ENCODE measurements at regions not wholly inside any gene's neighbourhood (a gene's known extent, or its start where the extent isn't known, plus 50 kb on each side); places are given as distances from the start of the nearest gene placed in this dataset.
"Not testable (repeated sequence)": the region's sequence is repeated elsewhere in the genome, so short reads cannot be mapped to it uniquely, and the experiment has no call there.

DNA sequence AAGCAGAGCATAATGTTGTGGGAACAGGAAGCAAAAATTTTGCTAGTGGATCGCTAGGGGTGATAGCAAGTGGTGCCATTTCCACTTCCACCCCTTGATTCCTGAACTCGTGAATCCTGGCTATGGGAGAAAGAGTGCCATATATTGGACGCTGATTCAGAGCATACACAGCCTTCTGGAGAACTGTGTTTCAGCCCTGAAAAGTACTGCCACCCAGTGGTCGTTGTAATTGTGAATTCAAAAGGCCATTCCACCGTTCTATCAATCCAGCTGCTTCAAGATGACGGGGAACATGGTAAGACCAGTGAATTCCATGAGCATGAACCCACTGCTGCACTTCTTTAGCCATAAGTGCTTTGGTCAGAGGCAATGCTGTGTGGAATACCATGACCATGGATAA is 1559.4 kb downstream of the PCDH19 start:
- not testable (repeated sequence) for H3K9me3 ChIP-seq (ENCODE audit: low read depth, low read length); DNase-seq (ENCODE audit: insufficient read length, low spot score, missing footprints); H3K36me3 ChIP-seq (ENCODE audit: insufficient read depth, low read length); H3K4me1 ChIP-seq (ENCODE audit: insufficient read depth, low read length); H3K79me2 ChIP-seq (ENCODE audit: insufficient read depth, low read length); H4K20me1 ChIP-seq (ENCODE audit: insufficient read depth, low read length); H3K4me3 ChIP-seq (ENCODE audit: insufficient read depth, low read length); H3K27me3 ChIP-seq (ENCODE audit: insufficient read depth, low read length); H2AFZ ChIP-seq (ENCODE audit: low read length); H3K4me2 ChIP-seq (ENCODE audit: insufficient read depth, low read length); H3K27ac ChIP-seq (ENCODE audit: low read depth, low read length)
- TF ChIP-seq, protein P1, sequence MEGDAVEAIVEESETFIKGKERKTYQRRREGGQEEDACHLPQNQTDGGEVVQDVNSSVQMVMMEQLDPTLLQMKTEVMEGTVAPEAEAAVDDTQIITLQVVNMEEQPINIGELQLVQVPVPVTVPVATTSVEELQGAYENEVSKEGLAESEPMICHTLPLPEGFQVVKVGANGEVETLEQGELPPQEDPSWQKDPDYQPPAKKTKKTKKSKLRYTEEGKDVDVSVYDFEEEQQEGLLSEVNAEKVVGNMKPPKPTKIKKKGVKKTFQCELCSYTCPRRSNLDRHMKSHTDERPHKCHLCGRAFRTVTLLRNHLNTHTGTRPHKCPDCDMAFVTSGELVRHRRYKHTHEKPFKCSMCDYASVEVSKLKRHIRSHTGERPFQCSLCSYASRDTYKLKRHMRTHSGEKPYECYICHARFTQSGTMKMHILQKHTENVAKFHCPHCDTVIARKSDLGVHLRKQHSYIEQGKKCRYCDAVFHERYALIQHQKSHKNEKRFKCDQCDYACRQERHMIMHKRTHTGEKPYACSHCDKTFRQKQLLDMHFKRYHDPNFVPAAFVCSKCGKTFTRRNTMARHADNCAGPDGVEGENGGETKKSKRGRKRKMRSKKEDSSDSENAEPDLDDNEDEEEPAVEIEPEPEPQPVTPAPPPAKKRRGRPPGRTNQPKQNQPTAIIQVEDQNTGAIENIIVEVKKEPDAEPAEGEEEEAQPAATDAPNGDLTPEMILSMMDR (IDR thresholded peaks at IDR 0.05; ENCODE audit: extremely low read depth, low read depth, low read length) = peak; percentile 15

Data from osteoblast (primary cell).